ENCODE measurements at regions not wholly inside any gene's neighbourhood (a gene's known extent, or its start where the extent isn't known, plus 50 kb on each side); places are given as distances from the start of the nearest gene placed in this dataset.

DNA sequence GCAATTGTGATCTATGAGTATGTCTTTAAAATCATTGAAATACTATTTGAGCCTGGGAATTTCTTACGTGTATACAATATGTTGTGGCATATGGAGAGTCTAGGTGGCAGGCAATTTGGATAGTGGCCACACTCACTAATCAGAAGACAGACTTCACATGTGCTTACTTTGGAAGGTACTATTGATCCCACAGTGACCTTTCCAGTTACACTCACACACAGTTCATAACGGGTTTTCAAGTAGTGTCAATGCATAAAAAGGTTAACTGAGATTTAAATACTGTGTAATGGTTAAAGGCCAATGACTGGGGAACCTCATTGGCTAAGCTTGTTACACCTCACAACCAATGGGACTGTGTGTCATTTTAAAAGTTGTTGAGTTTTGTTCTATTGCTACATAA, 783.2 kb downstream of the RPA4 start:
- Mint-ChIP-seq H3K36me3 (no peaks in the 10 kb centered on the region), H3K4me1 (no peaks in the 10 kb centered on the region), H3K27me3 (ENCODE audit: low read depth) (no peaks in the 10 kb centered on the region), H3K9me3 (no peaks in the 10 kb centered on the region), H3K27ac (no peak overlapping the region), H3K4me3 (no peak overlapping the region)
- ChIA-PET POLR2A (no interaction called here), CTCF (no interaction called here)
- no peak for TF ChIP-seq RELA (CRISPR knock-in tag; IDR thresholded peaks at IDR 0.05; ENCODE audit: borderline replicate concordance)
- TF ChIP-seq, protein P1, sequence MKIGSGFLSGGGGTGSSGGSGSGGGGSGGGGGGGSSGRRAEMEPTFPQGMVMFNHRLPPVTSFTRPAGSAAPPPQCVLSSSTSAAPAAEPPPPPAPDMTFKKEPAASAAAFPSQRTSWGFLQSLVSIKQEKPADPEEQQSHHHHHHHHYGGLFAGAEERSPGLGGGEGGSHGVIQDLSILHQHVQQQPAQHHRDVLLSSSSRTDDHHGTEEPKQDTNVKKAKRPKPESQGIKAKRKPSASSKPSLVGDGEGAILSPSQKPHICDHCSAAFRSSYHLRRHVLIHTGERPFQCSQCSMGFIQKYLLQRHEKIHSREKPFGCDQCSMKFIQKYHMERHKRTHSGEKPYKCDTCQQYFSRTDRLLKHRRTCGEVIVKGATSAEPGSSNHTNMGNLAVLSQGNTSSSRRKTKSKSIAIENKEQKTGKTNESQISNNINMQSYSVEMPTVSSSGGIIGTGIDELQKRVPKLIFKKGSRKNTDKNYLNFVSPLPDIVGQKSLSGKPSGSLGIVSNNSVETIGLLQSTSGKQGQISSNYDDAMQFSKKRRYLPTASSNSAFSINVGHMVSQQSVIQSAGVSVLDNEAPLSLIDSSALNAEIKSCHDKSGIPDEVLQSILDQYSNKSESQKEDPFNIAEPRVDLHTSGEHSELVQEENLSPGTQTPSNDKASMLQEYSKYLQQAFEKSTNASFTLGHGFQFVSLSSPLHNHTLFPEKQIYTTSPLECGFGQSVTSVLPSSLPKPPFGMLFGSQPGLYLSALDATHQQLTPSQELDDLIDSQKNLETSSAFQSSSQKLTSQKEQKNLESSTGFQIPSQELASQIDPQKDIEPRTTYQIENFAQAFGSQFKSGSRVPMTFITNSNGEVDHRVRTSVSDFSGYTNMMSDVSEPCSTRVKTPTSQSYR (CRISPR knock-in tag; IDR thresholded peaks at IDR 0.05) = no peak
- no peak for TF ChIP-seq RORB (CRISPR knock-in tag; IDR thresholded peaks at IDR 0.05)
- TF ChIP-seq SP1 (CRISPR knock-in tag; conservative IDR thresholded peaks at IDR 0.05) = no peak
- TF ChIP-seq, protein P2, sequence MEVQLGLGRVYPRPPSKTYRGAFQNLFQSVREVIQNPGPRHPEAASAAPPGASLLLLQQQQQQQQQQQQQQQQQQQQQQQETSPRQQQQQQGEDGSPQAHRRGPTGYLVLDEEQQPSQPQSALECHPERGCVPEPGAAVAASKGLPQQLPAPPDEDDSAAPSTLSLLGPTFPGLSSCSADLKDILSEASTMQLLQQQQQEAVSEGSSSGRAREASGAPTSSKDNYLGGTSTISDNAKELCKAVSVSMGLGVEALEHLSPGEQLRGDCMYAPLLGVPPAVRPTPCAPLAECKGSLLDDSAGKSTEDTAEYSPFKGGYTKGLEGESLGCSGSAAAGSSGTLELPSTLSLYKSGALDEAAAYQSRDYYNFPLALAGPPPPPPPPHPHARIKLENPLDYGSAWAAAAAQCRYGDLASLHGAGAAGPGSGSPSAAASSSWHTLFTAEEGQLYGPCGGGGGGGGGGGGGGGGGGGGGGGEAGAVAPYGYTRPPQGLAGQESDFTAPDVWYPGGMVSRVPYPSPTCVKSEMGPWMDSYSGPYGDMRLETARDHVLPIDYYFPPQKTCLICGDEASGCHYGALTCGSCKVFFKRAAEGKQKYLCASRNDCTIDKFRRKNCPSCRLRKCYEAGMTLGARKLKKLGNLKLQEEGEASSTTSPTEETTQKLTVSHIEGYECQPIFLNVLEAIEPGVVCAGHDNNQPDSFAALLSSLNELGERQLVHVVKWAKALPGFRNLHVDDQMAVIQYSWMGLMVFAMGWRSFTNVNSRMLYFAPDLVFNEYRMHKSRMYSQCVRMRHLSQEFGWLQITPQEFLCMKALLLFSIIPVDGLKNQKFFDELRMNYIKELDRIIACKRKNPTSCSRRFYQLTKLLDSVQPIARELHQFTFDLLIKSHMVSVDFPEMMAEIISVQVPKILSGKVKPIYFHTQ (CRISPR knock-in tag; IDR thresholded peaks at IDR 0.05) = no peak
- TF ChIP-seq, protein P3, sequence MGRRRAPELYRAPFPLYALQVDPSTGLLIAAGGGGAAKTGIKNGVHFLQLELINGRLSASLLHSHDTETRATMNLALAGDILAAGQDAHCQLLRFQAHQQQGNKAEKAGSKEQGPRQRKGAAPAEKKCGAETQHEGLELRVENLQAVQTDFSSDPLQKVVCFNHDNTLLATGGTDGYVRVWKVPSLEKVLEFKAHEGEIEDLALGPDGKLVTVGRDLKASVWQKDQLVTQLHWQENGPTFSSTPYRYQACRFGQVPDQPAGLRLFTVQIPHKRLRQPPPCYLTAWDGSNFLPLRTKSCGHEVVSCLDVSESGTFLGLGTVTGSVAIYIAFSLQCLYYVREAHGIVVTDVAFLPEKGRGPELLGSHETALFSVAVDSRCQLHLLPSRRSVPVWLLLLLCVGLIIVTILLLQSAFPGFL (CRISPR knock-in tag; IDR thresholded peaks at IDR 0.05; ENCODE audit: borderline replicate concordance) = no peak
- TF ChIP-seq SMAD3 (CRISPR knock-in tag; IDR thresholded peaks at IDR 0.05; ENCODE audit: borderline replicate concordance) = no peak
- TF ChIP-seq, protein P4, sequence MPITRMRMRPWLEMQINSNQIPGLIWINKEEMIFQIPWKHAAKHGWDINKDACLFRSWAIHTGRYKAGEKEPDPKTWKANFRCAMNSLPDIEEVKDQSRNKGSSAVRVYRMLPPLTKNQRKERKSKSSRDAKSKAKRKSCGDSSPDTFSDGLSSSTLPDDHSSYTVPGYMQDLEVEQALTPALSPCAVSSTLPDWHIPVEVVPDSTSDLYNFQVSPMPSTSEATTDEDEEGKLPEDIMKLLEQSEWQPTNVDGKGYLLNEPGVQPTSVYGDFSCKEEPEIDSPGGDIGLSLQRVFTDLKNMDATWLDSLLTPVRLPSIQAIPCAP (CRISPR knock-in tag; IDR thresholded peaks at IDR 0.05) = no peak
- TF ChIP-seq, protein P5, sequence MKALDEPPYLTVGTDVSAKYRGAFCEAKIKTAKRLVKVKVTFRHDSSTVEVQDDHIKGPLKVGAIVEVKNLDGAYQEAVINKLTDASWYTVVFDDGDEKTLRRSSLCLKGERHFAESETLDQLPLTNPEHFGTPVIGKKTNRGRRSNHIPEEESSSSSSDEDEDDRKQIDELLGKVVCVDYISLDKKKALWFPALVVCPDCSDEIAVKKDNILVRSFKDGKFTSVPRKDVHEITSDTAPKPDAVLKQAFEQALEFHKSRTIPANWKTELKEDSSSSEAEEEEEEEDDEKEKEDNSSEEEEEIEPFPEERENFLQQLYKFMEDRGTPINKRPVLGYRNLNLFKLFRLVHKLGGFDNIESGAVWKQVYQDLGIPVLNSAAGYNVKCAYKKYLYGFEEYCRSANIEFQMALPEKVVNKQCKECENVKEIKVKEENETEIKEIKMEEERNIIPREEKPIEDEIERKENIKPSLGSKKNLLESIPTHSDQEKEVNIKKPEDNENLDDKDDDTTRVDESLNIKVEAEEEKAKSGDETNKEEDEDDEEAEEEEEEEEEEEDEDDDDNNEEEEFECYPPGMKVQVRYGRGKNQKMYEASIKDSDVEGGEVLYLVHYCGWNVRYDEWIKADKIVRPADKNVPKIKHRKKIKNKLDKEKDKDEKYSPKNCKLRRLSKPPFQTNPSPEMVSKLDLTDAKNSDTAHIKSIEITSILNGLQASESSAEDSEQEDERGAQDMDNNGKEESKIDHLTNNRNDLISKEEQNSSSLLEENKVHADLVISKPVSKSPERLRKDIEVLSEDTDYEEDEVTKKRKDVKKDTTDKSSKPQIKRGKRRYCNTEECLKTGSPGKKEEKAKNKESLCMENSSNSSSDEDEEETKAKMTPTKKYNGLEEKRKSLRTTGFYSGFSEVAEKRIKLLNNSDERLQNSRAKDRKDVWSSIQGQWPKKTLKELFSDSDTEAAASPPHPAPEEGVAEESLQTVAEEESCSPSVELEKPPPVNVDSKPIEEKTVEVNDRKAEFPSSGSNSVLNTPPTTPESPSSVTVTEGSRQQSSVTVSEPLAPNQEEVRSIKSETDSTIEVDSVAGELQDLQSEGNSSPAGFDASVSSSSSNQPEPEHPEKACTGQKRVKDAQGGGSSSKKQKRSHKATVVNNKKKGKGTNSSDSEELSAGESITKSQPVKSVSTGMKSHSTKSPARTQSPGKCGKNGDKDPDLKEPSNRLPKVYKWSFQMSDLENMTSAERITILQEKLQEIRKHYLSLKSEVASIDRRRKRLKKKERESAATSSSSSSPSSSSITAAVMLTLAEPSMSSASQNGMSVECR (CRISPR knock-in tag; IDR thresholded peaks at IDR 0.05; ENCODE audit: borderline replicate concordance) = no peak
- no peak for TF ChIP-seq ZNF219 (CRISPR knock-in tag; IDR thresholded peaks at IDR 0.05; ENCODE audit: borderline replicate concordance)
- TF ChIP-seq, protein P6, sequence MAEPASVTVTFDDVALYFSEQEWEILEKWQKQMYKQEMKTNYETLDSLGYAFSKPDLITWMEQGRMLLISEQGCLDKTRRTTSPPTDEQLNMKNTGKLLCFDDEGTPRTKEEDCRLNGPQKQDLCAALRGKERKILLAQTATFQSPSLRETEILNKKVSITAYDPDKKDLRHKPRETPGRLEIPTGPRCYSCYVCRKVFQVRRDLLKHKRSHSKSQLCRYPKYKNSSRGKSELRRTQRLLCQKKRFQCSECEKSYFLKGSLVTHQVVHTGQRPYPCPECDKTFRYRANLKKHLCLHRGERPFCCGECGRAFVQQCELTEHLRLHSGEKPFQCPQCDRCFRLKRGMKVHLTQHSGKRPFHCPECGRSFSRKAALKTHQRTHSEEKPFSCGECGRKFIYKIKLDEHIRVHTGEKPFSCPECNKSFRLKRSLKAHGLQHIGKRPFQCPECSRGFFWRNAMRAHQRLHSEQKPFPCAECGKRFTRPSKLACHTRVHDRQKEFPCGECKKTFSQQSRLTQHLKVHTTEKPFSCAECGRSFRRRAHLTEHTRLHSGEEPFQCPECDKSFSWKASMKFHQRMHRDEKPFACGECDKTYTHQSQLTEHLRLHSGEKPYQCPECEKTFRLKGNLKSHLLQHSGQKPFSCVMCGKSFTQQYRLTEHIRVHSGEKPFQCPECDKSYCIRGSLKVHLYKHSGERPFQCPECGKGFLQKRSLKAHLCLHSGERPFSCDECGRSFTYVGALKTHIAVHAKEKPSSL (CRISPR knock-in tag; conservative IDR thresholded peaks at IDR 0.05) = no peak
- no peak for TF ChIP-seq ESRRA (CRISPR knock-in tag; IDR thresholded peaks at IDR 0.05; ENCODE audit: borderline replicate concordance)
- TF ChIP-seq, protein P7, sequence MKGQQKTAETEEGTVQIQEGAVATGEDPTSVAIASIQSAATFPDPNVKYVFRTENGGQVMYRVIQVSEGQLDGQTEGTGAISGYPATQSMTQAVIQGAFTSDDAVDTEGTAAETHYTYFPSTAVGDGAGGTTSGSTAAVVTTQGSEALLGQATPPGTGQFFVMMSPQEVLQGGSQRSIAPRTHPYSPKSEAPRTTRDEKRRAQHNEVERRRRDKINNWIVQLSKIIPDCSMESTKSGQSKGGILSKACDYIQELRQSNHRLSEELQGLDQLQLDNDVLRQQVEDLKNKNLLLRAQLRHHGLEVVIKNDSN (CRISPR knock-in tag; IDR thresholded peaks at IDR 0.05) = no peak
- no peak for TF ChIP-seq NR1H2 (CRISPR knock-in tag; IDR thresholded peaks at IDR 0.05)
- TF ChIP-seq ELF4 (CRISPR knock-in tag; IDR thresholded peaks at IDR 0.05; ENCODE audit: low read depth) = no peak
- TF ChIP-seq ZBTB21 (CRISPR knock-in tag; IDR thresholded peaks at IDR 0.05; ENCODE audit: borderline replicate concordance) = no peak
- TF ChIP-seq ZNF317 (CRISPR knock-in tag; IDR thresholded peaks at IDR 0.05; ENCODE audit: borderline replicate concordance, low read depth) = no peak
- no peak for TF ChIP-seq FOXJ3 (CRISPR knock-in tag; IDR thresholded peaks at IDR 0.05; ENCODE audit: borderline replicate concordance)
- TF ChIP-seq, protein P8, sequence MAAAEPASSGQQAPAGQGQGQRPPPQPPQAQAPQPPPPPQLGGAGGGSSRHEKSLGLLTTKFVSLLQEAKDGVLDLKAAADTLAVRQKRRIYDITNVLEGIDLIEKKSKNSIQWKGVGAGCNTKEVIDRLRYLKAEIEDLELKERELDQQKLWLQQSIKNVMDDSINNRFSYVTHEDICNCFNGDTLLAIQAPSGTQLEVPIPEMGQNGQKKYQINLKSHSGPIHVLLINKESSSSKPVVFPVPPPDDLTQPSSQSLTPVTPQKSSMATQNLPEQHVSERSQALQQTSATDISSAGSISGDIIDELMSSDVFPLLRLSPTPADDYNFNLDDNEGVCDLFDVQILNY (CRISPR knock-in tag; IDR thresholded peaks at IDR 0.05) = no peak
- TF ChIP-seq IRF2 (CRISPR knock-in tag; IDR thresholded peaks at IDR 0.05; ENCODE audit: borderline replicate concordance, low read depth) = no peak
- no peak for ATAC-seq
- no peak for DNase-seq (ENCODE audit: low spot score)
